ENCODE measurements at regions not wholly inside any gene's neighbourhood (a gene's known extent, or its start where the extent isn't known, plus 50 kb on each side); places are given as distances from the start of the nearest gene placed in this dataset.
"Not testable (repeated sequence)": the region's sequence is repeated elsewhere in the genome, so short reads cannot be mapped to it uniquely, and the experiment has no call there.

DNA sequence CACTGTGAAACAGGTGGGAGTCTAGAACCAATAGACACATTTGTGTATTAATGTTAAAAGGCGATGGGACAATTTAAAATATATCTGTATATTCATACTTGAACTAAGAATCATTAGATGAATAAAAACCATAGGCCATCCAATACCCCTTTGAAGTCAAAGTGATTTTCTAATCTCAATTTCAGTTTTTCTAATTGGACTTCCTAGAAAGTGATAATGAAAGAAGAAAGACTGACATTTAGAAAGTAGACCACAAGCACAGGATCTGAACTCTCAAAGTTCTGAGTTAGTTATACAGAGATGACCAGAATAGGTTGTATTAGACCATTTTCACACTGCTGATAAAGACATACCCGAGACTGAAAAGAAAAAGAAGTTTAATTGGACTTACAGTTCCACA is 412.8 kb upstream of the PIK3R1 start:
- H3K36me3 ChIP-seq (replicated peaks in 1 of 2; ENCODE audit: control extremely low read depth in 1 of 2, control insufficient read depth in 1 of 2, extremely low read depth in 1 of 2, insufficient read depth in 2 of 2, low read length in 1 of 2) = no peaks in the 10 kb centered on the region
- H3K27ac Mint-ChIP-seq = no peak overlapping the region
- no peak overlapping the region for H3K4me2 ChIP-seq (replicated peaks; ENCODE audit: low read depth, low read length, poor library complexity, severe bottlenecking)
- CTCF ChIA-PET = no interaction called here
- no peaks in the 10 kb centered on the region for H3K27me3 ChIP-seq (replicated peaks in 1 of 4; ENCODE audit: control extremely low read depth in 1 of 4, control insufficient read depth in 3 of 4, insufficient read depth in 4 of 4, low read length in 3 of 4)
- peaks cover 3% of the 10 kb centered on the region for H3K27me3 Mint-ChIP-seq
- H3K4me1 ChIP-seq (ENCODE audit: control insufficient read depth in 2 of 2, insufficient read depth in 2 of 2, low read length in 2 of 2) = peaks cover 2 to 4% of the 10 kb centered on the region in 2 donors
- H3K4me3 ChIP-seq (ENCODE audit: control extremely low read depth in 1 of 5, extremely low read depth in 1 of 5, insufficient read depth in 1 of 5, low read depth in 2 of 5, low read length in 4 of 5) = no peak overlapping the region
- POLR2A ChIA-PET = no interaction called here
- no peaks in the 10 kb centered on the region for H3K9me3 Mint-ChIP-seq (ENCODE audit: insufficient read depth)
- peaks cover 5% of the 10 kb centered on the region for H3K4me1 Mint-ChIP-seq
- intact Hi-C loops (cut with micrococcal nuclease) = no loop called here
- ATAC-seq (ENCODE audit: low read depth) (no peak), DNase-seq (no peak)
- H3K79me2 ChIP-seq (ENCODE audit: control insufficient read depth, insufficient read depth, low read length) = no peaks in the 10 kb centered on the region
- H3K27ac ChIP-seq (ENCODE audit: low read length in 2 of 2) = no peak overlapping the region
- H3K9me3 ChIP-seq (ENCODE audit: control extremely low read depth in 1 of 3, control insufficient read depth in 2 of 3, insufficient read depth in 1 of 3, low read length in 2 of 3) = no peaks in the 10 kb centered on the region
- H3K4me3 Mint-ChIP-seq = no peak overlapping the region
- no peak overlapping the region for H3K9ac ChIP-seq (ENCODE audit: low read length)
- no peaks in the 10 kb centered on the region for H4K20me1 ChIP-seq (ENCODE audit: control insufficient read depth, insufficient read depth, low read length, poor library complexity, severe bottlenecking)
- H2AFZ ChIP-seq (ENCODE audit: insufficient read depth, low read depth, low read length, poor library complexity, severe bottlenecking) = no peak overlapping the region
- no CpG with 5 or more reads among the region's 2 CpGs for WGBS (ENCODE audit: insufficient coverage)
- TF ChIP-seq, protein P1, sequence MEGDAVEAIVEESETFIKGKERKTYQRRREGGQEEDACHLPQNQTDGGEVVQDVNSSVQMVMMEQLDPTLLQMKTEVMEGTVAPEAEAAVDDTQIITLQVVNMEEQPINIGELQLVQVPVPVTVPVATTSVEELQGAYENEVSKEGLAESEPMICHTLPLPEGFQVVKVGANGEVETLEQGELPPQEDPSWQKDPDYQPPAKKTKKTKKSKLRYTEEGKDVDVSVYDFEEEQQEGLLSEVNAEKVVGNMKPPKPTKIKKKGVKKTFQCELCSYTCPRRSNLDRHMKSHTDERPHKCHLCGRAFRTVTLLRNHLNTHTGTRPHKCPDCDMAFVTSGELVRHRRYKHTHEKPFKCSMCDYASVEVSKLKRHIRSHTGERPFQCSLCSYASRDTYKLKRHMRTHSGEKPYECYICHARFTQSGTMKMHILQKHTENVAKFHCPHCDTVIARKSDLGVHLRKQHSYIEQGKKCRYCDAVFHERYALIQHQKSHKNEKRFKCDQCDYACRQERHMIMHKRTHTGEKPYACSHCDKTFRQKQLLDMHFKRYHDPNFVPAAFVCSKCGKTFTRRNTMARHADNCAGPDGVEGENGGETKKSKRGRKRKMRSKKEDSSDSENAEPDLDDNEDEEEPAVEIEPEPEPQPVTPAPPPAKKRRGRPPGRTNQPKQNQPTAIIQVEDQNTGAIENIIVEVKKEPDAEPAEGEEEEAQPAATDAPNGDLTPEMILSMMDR (IDR thresholded peaks at IDR 0.05) = no peak
- TF ChIP-seq EZH2 (IDR thresholded peaks at IDR 0.05; ENCODE audit: borderline replicate concordance, insufficient read depth, low read depth, low read length, poor library complexity, severe bottlenecking) = no peak

DNA sequence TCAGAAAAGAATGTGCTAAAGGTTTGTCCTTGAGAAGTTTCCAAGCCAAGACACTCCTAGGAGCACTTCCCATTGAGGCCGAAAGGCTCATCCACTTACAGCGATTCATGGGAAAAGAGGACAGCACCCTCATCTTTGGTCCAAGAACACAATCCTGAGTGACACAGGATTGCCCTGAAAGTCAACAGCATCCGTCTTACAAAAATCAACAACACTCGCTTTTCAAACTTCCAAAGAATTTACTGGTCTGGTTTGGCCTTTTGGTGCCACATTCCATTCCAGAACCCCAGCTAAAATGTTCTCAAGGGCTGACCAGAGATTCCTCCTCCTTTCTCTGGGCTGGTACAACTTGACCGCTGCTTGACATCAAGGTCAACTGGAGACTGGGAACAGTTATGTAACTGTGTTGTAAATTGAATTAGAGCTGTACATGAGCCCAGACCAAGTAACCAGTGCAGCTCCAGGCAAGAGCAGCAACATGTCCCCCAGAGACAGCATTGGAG is 415.8 kb upstream of the PIK3R1 start:
- DNase-seq (no peak), ATAC-seq (ENCODE audit: low read depth) (no peak)
- POLR2A ChIA-PET = no interaction called here
- Histone ChIP-seq H3K4me2 (replicated peaks; ENCODE audit: low read depth, low read length, poor library complexity, severe bottlenecking) (no peak overlapping the region), H3K9ac (ENCODE audit: low read length) (no peak overlapping the region), H3K4me1 (ENCODE audit: control insufficient read depth in 2 of 2, insufficient read depth in 2 of 2, low read length in 2 of 2) (no peaks in the 10 kb centered on the region), H2AFZ (ENCODE audit: insufficient read depth, low read depth, low read length, poor library complexity, severe bottlenecking) (no peak overlapping the region), H3K27ac (ENCODE audit: low read length in 2 of 2) (no peak overlapping the region), H3K36me3 (replicated peaks in 1 of 2; ENCODE audit: control extremely low read depth in 1 of 2, control insufficient read depth in 1 of 2, extremely low read depth in 1 of 2, insufficient read depth in 2 of 2, low read length in 1 of 2) (no peaks in the 10 kb centered on the region), H3K9me3 (ENCODE audit: control extremely low read depth in 1 of 3, control insufficient read depth in 2 of 3, insufficient read depth in 1 of 3, low read length in 2 of 3) (no peaks in the 10 kb centered on the region), H4K20me1 (ENCODE audit: control insufficient read depth, insufficient read depth, low read length, poor library complexity, severe bottlenecking) (no peaks in the 10 kb centered on the region), H3K27me3 (replicated peaks in 1 of 4; ENCODE audit: control extremely low read depth in 1 of 4, control insufficient read depth in 3 of 4, insufficient read depth in 4 of 4, low read length in 3 of 4) (no peaks in the 10 kb centered on the region), H3K4me3 (ENCODE audit: control extremely low read depth in 1 of 5, extremely low read depth in 1 of 5, insufficient read depth in 1 of 5, low read depth in 2 of 5, low read length in 4 of 5) (no peak overlapping the region), H3K79me2 (ENCODE audit: control insufficient read depth, insufficient read depth, low read length) (no peaks in the 10 kb centered on the region)
- intact Hi-C loops (cut with micrococcal nuclease) = no loop called here
- CTCF ChIA-PET = no interaction called here
- no peaks in the 10 kb centered on the region for H3K9me3 Mint-ChIP-seq (ENCODE audit: insufficient read depth)
- 98% methylated on average over 4 of the region's 5 CpGs for WGBS (ENCODE audit: insufficient coverage)
- H3K4me3 Mint-ChIP-seq = no peak overlapping the region
- H3K4me1 Mint-ChIP-seq = no peaks in the 10 kb centered on the region
- TF ChIP-seq, protein P1 (IDR thresholded peaks at IDR 0.05) = no peak
- no peak for TF ChIP-seq EZH2 (IDR thresholded peaks at IDR 0.05; ENCODE audit: borderline replicate concordance, insufficient read depth, low read depth, low read length, poor library complexity, severe bottlenecking)
- H3K27ac Mint-ChIP-seq = no peak overlapping the region
- peaks cover 3% of the 10 kb centered on the region for H3K27me3 Mint-ChIP-seq

DNA sequence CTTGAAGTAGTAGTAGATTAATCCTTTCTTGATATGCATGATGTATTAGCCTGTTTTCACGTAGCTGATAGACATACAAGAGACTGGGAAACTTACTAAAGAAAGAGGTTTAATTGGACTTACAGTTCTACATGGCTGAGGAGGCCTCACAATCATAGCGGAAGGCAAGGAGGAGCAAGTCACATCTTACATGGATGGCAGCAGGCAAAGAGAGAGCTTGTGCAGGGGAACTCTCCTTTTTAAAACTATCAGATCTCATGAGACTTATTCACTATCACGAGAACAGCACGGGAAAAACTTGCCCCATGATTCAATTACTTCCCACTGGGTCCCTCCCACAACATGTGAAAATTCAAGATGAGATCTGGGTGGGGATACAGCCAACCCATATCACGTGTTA is 417.1 kb upstream of the PIK3R1 start:
- H3K9ac ChIP-seq (ENCODE audit: low read length); H3K27me3 ChIP-seq (replicated peaks in 1 of 4; ENCODE audit: control extremely low read depth in 1 of 4, control insufficient read depth in 3 of 4, insufficient read depth in 4 of 4, low read length in 3 of 4); H3K4me2 ChIP-seq (replicated peaks; ENCODE audit: low read depth, low read length, poor library complexity, severe bottlenecking); H3K79me2 ChIP-seq (ENCODE audit: control insufficient read depth, insufficient read depth, low read length); H4K20me1 ChIP-seq (ENCODE audit: control insufficient read depth, insufficient read depth, low read length, poor library complexity, severe bottlenecking); H3K9me3 Mint-ChIP-seq (ENCODE audit: insufficient read depth); H2AFZ ChIP-seq (ENCODE audit: insufficient read depth, low read depth, low read length, poor library complexity, severe bottlenecking); intact Hi-C loops (cut with micrococcal nuclease); CTCF ChIA-PET; H3K9me3 ChIP-seq (ENCODE audit: control extremely low read depth in 1 of 3, control insufficient read depth in 2 of 3, insufficient read depth in 1 of 3, low read length in 2 of 3); DNase-seq; H3K27me3 Mint-ChIP-seq; H3K4me3 Mint-ChIP-seq; POLR2A ChIA-PET; H3K4me1 ChIP-seq (ENCODE audit: control insufficient read depth in 2 of 2, insufficient read depth in 2 of 2, low read length in 2 of 2); H3K4me3 ChIP-seq (ENCODE audit: control extremely low read depth in 1 of 5, extremely low read depth in 1 of 5, insufficient read depth in 1 of 5, low read depth in 2 of 5, low read length in 4 of 5); ATAC-seq (ENCODE audit: low read depth); H3K4me1 Mint-ChIP-seq; H3K27ac Mint-ChIP-seq; H3K27ac ChIP-seq (ENCODE audit: low read length in 2 of 2); H3K36me3 ChIP-seq (replicated peaks in 1 of 2; ENCODE audit: control extremely low read depth in 1 of 2, control insufficient read depth in 1 of 2, extremely low read depth in 1 of 2, insufficient read depth in 2 of 2, low read length in 1 of 2): not testable (repeated sequence)
- WGBS (ENCODE audit: insufficient coverage) = no CpG with 5 or more reads among the region's 5 CpGs

All from B cell (primary cell).